Hepatocyte (in vitro differentiated cells): ENCODE measurements at regions not wholly inside any gene's neighbourhood (a gene's known extent, or its start where the extent isn't known, plus 50 kb on each side); places are given as distances from the start of the nearest gene placed in this dataset.

Source experiments
- CTCF ChIP-seq: fragments of 200-600 bp; sonication (generic); IDR thresholded peaks from 2 replicates; pipeline ENCODE4 v1.5.1; 2016; ENCODE audit warnings: antibody characterized with exemption, mild to moderate bottlenecking; ENCODE audit not compliant: poor library complexity
- EZH2 ChIP-seq: fragments of 200-600 bp; sonication (generic); IDR thresholded peaks from 2 replicates; pipeline ENCODE4 v1.6.1; 2016; ENCODE audit warnings: antibody characterized with exemption, mild to moderate bottlenecking, borderline replicate concordance

GRCh38 chr4:66490729-66491128 is 820.4 kb upstream of the EPHA5 start:
- TF ChIP-seq EZH2, result no peak
- no peak for TF ChIP-seq CTCF
